ENCODE measurements at regions not wholly inside any gene's neighbourhood (a gene's known extent, or its start where the extent isn't known, plus 50 kb on each side); places are given as distances from the start of the nearest gene placed in this dataset.
"Not testable (repeated sequence)": the region's sequence is repeated elsewhere in the genome, so short reads cannot be mapped to it uniquely, and the experiment has no call there.

DNA sequence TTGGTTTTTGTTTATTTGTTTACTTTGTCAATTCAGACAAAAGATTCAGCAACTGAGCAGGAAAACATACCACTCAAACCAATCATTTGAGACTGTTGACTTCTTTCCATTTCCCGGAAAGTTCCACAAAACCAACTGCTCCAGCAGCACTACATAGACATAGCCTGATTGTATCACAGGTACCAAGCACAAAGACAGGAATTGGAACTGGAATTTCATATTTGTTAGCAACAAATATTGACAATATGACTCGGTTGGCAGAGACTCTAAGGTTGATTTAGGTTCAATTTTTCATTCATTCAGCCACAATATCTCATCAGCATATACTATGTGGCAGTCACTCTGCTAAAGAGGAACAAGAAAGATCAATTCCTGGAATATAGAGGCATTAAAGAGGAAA lies 364.0 kb downstream of the ZIC3 start:
- no peak for TF ChIP-seq POLR2A (IDR thresholded peaks at IDR 0.05)
- TF ChIP-seq POLR2AphosphoS5 (IDR thresholded peaks at IDR 0.05), result peak; percentile 13
- intact Hi-C loops (cut with DNase I), result no loop called here
- Histone ChIP-seq H3K36me3 (no peaks in the 10 kb centered on the region), H3K9me3 (no peaks in the 10 kb centered on the region), H3K27me3 (replicated peaks; ENCODE audit: insufficient read depth) (no peaks in the 10 kb centered on the region), H3K4me1 (replicated peaks) (no peaks in the 10 kb centered on the region), H3K27ac (no peak overlapping the region), H3K4me3 (no peak overlapping the region)
- no peak for DNase-seq (ENCODE audit: low spot score)
- 39% methylated on average over 2 of the region's 2 CpGs for WGBS

DNA sequence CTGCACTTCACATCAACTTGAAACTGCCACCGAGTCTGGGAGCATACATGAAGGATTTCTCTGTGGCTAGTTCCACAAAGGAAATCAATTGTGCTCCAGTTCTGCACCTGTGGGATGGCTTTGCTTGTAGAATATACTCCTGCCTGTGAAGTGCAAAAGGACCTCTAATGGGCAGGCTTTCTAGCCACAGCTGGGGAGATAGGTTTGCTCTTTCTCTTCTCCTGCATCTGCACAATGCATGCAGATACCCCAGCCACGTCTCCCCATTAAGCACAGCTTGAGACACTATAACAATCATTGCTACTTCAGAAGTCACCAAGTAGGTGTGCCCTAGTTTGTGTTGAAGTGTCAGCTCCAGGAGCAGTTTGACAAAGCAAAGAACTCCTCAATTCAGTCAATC lies 364.6 kb downstream of the ZIC3 start:
- H3K27me3 ChIP-seq (replicated peaks; ENCODE audit: insufficient read depth), result no peaks in the 10 kb centered on the region
- intact Hi-C loops (cut with DNase I), result no loop called here
- H3K9me3 ChIP-seq, result no peaks in the 10 kb centered on the region
- H3K4me3 ChIP-seq, result no peak overlapping the region
- no peak for DNase-seq (ENCODE audit: low spot score)
- H3K27ac ChIP-seq, result no peak overlapping the region
- H3K4me1 ChIP-seq (replicated peaks), result no peaks in the 10 kb centered on the region
- H3K36me3 ChIP-seq, result no peaks in the 10 kb centered on the region
- TF ChIP-seq POLR2A (IDR thresholded peaks at IDR 0.05) (no peak), POLR2AphosphoS5 (IDR thresholded peaks at IDR 0.05) (no peak)
- TF ChIP-seq, protein P1, sequence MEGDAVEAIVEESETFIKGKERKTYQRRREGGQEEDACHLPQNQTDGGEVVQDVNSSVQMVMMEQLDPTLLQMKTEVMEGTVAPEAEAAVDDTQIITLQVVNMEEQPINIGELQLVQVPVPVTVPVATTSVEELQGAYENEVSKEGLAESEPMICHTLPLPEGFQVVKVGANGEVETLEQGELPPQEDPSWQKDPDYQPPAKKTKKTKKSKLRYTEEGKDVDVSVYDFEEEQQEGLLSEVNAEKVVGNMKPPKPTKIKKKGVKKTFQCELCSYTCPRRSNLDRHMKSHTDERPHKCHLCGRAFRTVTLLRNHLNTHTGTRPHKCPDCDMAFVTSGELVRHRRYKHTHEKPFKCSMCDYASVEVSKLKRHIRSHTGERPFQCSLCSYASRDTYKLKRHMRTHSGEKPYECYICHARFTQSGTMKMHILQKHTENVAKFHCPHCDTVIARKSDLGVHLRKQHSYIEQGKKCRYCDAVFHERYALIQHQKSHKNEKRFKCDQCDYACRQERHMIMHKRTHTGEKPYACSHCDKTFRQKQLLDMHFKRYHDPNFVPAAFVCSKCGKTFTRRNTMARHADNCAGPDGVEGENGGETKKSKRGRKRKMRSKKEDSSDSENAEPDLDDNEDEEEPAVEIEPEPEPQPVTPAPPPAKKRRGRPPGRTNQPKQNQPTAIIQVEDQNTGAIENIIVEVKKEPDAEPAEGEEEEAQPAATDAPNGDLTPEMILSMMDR (IDR thresholded peaks at IDR 0.05), result no peak
- 36% methylated on average over 2 of the region's 2 CpGs for whole genome bisulfite sequencing

DNA sequence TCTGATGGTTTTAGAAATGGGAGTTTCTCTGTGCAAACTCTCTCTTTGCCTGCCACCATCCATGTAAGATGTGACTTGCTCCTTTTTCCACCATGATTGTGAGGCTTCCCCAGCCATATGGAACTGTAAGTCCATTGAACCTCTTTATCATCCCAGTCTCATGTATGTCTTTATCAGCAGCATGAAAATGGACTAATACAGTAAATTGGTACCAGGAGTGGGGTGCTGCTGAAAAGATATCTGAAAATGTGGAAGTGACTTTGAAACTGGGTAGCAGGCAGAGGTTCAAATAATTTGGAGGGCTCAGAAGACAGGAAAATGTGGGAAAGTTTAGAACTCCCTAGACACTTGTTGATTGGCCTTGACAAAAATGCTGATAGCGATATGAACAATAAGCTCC lies 368.3 kb downstream of the ZIC3 start:
- H3K36me3 ChIP-seq; H3K9me3 ChIP-seq; H3K4me3 ChIP-seq; H3K27me3 ChIP-seq (replicated peaks; ENCODE audit: insufficient read depth); DNase-seq (ENCODE audit: low spot score); intact Hi-C loops (cut with DNase I); H3K4me1 ChIP-seq (replicated peaks); H3K27ac ChIP-seq: not testable (repeated sequence)
- 100% methylated on average over 1 of the region's 1 CpG for WGBS

DNA sequence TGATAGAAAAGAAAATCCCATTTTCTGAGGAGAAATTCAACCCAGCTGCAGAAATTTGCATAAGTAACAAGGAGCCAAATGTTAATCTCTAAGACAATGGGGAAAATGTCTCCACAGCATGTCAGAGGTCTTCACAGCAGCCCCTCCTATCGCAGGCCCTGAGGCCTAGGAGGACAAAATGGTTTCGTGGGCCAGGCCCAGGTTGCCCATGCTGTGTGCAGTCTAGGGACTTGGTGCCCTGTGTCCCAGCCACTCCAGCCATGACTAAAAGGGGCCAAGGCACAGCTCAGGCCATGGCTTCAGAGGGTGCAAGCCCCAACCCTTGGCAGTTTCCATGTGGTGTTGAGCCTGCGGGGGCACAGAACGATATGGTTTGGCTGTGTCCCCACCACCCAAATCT lies 369.0 kb downstream of the ZIC3 start:
- H3K36me3 ChIP-seq; DNase-seq (ENCODE audit: low spot score); H3K9me3 ChIP-seq; intact Hi-C loops (cut with DNase I); H3K27me3 ChIP-seq (replicated peaks; ENCODE audit: insufficient read depth); H3K4me3 ChIP-seq; H3K4me1 ChIP-seq (replicated peaks); H3K27ac ChIP-seq: not testable (repeated sequence)
- WGBS, result 71% methylated on average over 1 of the region's 4 CpGs

DNA sequence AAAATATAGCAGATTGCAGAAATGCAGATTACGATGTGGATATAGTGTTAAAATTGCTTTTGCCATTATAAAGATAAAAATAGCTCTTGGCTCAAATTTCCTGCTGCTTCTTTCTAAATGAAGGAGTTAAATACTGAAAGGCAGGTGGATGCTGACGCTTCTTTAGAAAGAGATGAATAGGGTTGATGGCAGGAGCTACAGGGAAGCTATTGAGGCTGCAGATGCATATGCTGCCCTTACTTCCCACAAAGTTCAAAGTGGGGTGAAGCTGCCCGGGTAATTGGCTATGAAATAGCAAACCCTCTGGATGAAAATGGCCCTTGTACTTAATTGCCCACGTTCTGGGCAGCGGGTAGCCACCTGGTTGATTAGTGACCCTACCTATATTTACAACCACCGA lies 379.5 kb downstream of the ZIC3 start:
- no peak for DNase-seq (ENCODE audit: low spot score)
- Histone ChIP-seq H3K4me3 (no peak overlapping the region), H3K36me3 (no peaks in the 10 kb centered on the region), H3K4me1 (replicated peaks) (no peaks in the 10 kb centered on the region), H3K27ac (no peak overlapping the region), H3K27me3 (replicated peaks; ENCODE audit: insufficient read depth) (no peaks in the 10 kb centered on the region), H3K9me3 (no peaks in the 10 kb centered on the region)
- 61% methylated on average over 6 of the region's 6 CpGs for WGBS
- intact Hi-C loops (cut with DNase I), result no loop called here
- TF ChIP-seq POLR2A (IDR thresholded peaks at IDR 0.05), result no peak
- TF ChIP-seq POLR2AphosphoS5 (IDR thresholded peaks at IDR 0.05), result no peak
- TF ChIP-seq, protein P1 (IDR thresholded peaks at IDR 0.05), result no peak

DNA sequence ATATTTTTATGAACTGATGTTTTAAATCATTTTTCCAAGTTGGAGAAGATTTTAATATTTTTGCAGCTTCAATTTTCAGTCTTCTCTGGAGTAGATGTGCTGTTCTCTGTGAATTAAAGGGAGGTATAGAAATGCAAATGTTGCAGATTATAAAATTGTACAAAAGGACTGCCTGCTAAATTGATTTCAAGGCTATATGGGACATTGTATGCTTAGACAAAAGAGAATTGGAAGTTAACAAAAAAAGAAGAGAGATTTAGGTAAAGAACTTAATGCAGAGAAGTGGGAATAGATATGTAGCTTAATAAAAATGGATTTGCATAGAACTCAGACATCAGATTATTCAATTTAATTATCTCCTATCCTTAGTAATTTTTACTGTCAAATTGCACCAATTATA lies 403.3 kb downstream of the ZIC3 start:
- TF ChIP-seq POLR2A (IDR thresholded peaks at IDR 0.05), result no peak
- H3K27me3 ChIP-seq (replicated peaks; ENCODE audit: insufficient read depth), result no peaks in the 10 kb centered on the region
- intact Hi-C loops (cut with DNase I), result no loop called here

DNA sequence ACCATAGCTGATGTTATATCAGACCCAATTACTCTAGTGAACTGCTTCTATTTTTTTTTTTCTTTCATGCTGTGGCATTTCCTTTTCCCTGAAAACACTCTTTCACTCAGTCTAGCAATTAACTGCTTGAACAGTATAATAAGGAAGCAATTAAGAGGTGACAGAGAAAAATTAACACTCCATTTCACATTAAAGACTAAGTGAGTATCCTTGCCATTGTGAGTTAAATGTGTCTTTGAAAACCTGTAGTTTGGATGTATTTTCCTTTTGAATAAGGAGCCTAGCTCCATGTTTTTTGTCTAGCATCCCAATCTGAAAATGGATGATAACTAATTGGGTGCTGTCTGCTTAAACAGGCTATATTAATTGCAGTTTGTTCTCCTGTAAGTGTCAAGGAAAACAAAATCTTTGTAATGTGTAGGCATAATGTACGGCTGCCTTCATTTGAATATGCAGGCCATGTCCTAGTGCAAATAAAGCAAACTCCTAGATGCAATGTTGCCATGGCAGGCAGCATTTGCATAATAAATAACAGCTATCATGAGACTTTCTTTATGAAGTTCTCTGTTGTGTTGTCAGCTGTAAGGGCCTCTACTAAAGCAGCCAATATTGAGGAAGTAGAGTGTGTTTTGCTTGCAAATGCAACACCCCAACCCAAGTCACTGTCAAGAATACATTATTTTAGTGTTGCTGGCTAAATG lies 416.7 kb downstream of the ZIC3 start:
- DNase-seq (ENCODE audit: low spot score), result no peak
- no peaks in the 10 kb centered on the region for H3K27me3 ChIP-seq (replicated peaks; ENCODE audit: insufficient read depth)
- TF ChIP-seq POLR2A (IDR thresholded peaks at IDR 0.05) (no peak), POLR2AphosphoS5 (IDR thresholded peaks at IDR 0.05) (no peak)
- TF ChIP-seq, protein P1 (IDR thresholded peaks at IDR 0.05), result no peak
- no peaks in the 10 kb centered on the region for H3K4me1 ChIP-seq (replicated peaks)
- no peaks in the 10 kb centered on the region for H3K36me3 ChIP-seq
- no peaks in the 10 kb centered on the region for H3K9me3 ChIP-seq
- no peak overlapping the region for H3K27ac ChIP-seq
- 69% methylated on average over 1 of the region's 1 CpG for WGBS
- H3K4me3 ChIP-seq, result no peak overlapping the region
- intact Hi-C loops (cut with DNase I), result no loop called here

More for the DNA sequence above, 403.3 kb downstream of the ZIC3 start:
- no peaks in the 10 kb centered on the region for H3K36me3 ChIP-seq
- no peak for DNase-seq (ENCODE audit: low spot score)
- H3K4me1 ChIP-seq (replicated peaks), result no peaks in the 10 kb centered on the region
- H3K4me3 ChIP-seq, result no peak overlapping the region
- H3K9me3 ChIP-seq, result no peaks in the 10 kb centered on the region
- no peak overlapping the region for H3K27ac ChIP-seq

Data from prostate gland (tissue), 2 donors.